Left forelimb (tissue), 1 donor: ENCODE measurements at regions not wholly inside any gene's neighbourhood (a gene's known extent, or its start where the extent isn't known, plus 50 kb on each side); places are given as distances from the start of the nearest gene placed in this dataset.

ENCODE experiments used
- DNase-seq: peaks from one replicate; pipeline ENCODE4 v3.0.0-alpha.2; 2018; ENCODE audit warnings: low spot score

- DNase-seq: peak; percentile 45
Measured at GRCh38 chr2:120440521-120441350, 94.8 kb downstream of the INHBB start.

DNA sequence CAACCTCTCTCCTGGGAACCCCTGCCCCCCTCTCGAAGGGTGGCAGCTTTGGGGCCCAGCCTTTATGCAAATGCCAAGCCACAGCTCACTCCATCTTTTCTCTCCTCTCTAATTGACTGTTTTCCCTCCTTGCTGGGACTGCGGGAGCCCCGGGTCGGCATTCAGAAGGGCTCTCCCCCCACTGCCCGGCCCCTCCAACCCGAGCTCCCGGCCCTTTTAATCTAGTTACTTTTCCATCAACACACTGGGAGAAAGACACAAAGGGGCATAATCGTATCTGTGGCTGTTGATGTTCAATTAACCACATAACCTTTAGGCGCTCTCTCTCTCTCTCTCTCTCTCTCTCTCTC is 95.4 kb downstream of the INHBB start:
- no peak for DNase-seq

- DNase-seq: peak; percentile 65
Measured at GRCh38 chr2:120441744-120442471, 96.0 kb downstream of the INHBB start.

DNA sequence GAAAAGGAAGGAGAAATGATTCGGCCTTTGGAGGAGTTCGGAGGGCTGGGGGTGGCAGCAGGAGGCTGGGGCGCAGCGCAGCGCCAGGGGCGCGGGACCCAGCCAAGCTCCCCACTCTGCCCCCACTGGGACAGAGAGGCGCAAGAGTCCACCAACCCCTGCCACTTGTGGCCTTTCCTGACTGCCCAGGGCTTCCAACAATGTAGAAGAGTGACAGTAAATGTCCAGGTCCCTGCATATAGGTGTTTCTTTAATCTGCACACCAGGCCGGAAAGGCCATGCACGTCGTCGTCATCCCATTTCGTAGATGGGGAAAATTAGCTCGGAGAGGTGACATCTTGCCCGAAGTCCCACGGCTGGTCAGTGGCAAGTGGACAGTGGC is 96.6 kb downstream of the INHBB start:
- no peak for DNase-seq

- DNase-seq: peak; percentile 49
Measured at GRCh38 chr2:120442923-120443571, 97.1 kb downstream of the INHBB start.

DNA sequence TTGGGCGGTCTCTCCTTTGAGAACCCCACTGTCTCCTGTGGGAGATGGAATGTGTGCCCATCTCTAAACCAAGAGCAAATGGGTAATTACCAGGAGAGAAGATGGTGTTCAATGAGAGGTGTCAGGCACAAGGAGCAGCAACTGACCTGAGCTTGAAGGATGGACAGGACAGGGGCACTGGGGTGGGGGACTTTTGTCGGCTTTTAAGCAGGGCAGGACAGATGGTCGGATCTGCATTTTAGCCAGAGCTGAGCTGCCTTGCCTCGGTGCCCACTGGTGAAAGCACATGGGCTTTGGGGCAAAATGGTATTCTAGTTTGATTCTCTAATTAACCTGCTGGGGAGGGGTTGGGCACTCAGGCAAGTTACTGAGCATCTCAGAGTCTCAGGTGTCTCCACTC is 98.0 kb downstream of the INHBB start:
- DNase-seq: peak; percentile 46

DNA sequence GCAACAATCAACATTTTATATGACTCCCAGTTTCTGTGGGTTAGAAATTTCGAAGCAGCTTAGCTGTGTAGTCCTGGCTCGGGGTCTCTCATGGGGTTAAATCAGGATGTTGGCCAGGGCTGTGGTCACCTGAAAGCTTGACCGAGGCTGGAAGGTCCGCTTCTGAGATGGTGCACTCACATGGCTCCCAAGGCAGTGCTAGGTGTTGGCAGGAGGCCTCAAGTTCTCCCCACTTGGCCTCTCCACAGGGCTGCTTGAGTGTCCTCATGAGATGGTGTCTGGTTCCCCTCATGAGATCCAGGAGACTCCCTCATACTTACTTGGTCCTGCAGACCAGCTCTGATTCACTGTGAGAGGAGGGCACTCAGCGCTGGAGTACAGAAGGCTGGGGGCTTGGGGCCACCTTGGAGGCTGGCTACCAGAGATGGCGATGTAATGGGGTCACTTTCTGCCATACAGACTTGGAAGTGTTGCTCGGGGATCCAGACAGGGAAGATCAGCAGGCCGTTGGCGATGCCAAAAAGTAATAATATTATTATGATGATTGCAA is 98.8 kb downstream of the INHBB start:
- DNase-seq: peak; percentile 44

GRCh38 chr2:120445449-120446143 is 99.7 kb downstream of the INHBB start:
- peak; percentile 45 for DNase-seq

DNA sequence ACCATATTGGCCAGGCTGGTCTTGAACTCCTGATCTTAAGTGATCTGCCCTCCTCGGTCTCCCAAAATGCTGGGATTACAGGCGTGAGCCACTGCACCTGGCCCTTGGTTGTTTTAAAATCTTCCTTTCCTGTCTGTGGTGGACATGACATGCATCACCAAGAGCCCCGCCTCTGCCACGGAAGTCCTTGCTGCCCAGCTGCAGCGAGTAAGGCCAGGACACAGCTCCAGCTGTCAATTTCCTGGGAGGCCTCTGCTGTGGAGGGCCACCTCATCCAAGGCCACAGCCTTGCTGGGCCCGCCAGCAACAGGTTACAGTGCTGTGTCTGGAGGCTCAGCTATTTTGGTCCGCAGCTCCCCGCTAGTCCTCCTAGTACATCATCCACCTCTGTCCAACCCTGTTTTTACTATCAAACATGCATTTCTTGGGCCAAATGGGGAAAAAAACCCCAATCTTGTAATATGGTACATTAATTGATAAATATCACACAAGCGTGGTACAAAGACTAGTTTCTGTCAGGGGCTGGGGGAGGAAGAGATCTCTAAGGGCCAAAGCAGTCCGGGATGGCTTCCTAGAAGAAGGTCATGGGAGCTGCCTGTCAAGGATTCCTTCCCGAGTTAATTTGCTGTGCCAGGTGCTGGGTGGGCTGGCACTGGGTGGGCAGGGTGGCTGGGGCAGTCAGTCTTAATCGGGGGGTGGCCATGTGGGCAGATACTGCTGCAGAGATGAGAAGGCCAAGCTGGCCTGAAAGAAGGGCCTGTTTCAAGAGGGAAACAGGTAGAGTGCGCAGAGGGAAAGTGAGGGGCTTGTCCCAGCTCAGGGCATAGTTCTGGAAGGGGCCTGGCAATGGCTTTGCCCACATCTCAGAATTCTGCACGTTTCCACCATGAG is 100.5 kb downstream of the INHBB start:
- DNase-seq: peak; percentile 61

DNA sequence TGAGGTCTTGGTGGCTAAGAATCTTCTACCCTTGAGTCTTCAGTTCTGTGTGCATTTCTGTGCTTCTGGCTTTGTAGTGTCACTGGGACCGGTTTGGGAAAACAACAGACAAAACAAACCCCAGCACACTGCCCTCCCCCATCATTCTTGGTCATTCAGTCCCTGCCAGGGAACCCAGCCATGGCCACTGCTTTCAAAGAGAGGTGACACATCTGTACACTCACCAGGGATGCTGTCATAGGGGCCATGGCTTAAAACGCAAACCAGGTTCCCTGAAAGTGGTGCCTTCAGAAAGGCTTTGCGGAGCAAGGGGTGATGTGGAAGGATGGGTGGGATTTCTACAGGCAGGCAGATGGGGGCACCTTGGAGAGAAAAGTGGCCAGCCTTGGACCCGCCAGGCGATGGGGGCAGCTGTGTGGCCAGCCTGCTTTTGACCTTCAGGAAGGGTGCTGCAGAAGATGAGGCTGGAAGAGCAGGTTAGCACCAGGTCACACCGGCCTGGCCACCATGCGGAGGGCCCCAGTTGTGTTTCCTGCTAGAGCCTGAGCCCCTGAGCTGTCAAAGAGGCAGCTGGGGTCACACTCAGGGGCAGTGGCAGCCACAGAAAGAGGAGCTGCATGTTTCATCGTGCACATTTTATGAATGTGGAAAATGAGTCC is 101.3 kb downstream of the INHBB start:
- DNase-seq: peak; percentile 52

DNA sequence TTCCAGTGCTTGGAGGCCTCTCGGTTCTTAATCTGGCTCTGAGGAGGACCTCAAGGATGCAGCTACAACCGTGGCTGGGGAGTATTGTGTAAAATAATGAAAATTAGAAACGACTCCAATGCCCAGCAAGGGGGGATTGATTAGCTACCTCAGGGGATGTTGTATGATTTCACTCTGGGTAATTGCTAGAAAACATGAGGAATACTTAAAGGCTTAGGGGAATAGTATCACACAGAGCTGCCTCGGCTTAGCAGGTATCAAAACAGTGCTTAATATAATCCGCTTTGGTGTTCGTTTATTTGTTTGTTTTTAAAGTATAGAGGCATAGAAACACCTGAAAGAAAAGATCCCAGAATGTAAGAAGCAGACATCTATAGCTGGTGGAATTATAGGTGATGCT is 102.5 kb downstream of the INHBB start:
- no peak for DNase-seq

- peak; percentile 45 for DNase-seq
Measured at GRCh38 chr2:120448961-120449810, 103.2 kb downstream of the INHBB start.

- peak; percentile 28 for DNase-seq
Measured at GRCh38 chr2:120450196-120450820, 104.4 kb downstream of the INHBB start.

DNA sequence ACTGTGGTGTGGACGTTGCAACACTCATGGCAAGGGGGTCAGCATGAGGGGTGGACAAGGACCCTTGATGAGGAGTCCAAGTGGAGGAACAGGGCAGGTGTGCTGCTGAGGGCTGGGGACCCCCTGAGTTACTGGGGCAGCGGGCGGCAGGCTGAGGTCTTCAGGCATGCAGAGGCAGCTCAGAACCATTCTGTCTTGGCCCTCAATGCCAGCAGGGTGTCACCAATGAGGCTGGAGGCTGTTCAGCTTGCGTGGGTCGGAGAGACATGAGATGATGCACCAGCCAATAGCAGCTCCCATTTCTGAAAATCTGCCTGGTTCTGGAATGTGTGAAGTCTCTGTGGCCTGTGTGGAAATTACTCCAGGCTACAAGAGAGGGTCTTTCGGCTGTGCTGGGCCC is 105.4 kb downstream of the INHBB start:
- DNase-seq: no peak

DNA sequence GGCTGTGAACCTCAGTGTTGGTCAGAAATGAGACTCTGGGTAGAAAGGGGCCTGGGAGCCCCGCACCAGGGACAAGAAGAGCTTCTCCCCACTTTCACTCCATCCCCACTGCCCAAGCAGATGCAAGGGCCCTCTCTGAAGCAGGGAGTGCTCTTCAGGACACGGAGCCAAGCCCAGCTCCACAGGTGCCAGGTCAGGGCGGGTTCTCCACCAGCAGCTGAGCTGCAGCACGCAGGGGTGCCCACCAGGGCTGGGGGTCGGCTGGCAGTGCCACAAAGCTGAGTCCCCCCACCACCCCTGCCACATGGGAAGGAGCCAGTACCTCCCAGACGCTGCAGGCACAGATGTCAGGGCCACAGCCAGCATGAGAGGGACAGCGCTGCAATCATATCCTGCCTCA is 106.2 kb downstream of the INHBB start:
- DNase-seq: peak; percentile 30

GRCh38 chr2:120452945-120453634 is 107.2 kb downstream of the INHBB start:
- DNase-seq: peak; percentile 40

GRCh38 chr2:120453635-120453998 is 107.7 kb downstream of the INHBB start:
- DNase-seq: no peak

- DNase-seq: no peak
Measured at GRCh38 chr2:120454654-120455385, 108.9 kb downstream of the INHBB start.
